K562 (cell line): ENCODE measurements at regions not wholly inside any gene's neighbourhood (a gene's known extent, or its start where the extent isn't known, plus 50 kb on each side); places are given as distances from the start of the nearest gene placed in this dataset.
A peak's percentile ranks its signal among the peaks of the same experiment; 100 is the strongest.

Source experiments
- ATF3 ChIP-seq, 2 experiments: fragments of 450-650 bp in 1 of 2; sonication (generic) in 1 of 2; formaldehyde crosslinking in 1 of 2; IDR thresholded peaks in 1 of 2; conservative IDR thresholded peaks in 1 of 2; 2 replicates each; pipeline versions ENCODE4 v1.6.1 to v1.8.1; 2016 to 2023; ENCODE audit warnings: mild to moderate bottlenecking in 2 of 2, moderate library complexity in 2 of 2, inconsistent platforms in 1 of 2, missing genetic modification reagents in 1 of 2
- CHD7 ChIP-seq: fragments of 200-600 bp; sonication (generic); IDR thresholded peaks from one replicate; pipeline ENCODE4 v1.6.1; 2012; ENCODE audit warnings: mild to moderate bottlenecking, low read depth, low read length, inconsistent platforms
- GTF2F1 ChIP-seq: IDR thresholded peaks from 2 replicates; pipeline ENCODE4 v1.6.1; 2011; ENCODE audit warnings: low read depth, low read length, improper control_type of control experiment
- MEF2D ChIP-seq: conservative IDR thresholded peaks from 2 replicates; pipeline ENCODE4 v1.6.1; 2016; ENCODE audit warnings: low read depth, missing genetic modification characterization, missing compliant biosample characterization
- STAG1 ChIP-seq: sonication (generic); formaldehyde crosslinking; IDR thresholded peaks from 2 replicates; pipeline ENCODE4 v1.5.0; 2020; ENCODE audit warnings: missing genetic modification reagents, borderline replicate concordance
- ZBTB12 ChIP-seq: fragments of 250-450 bp; sonication (Bioruptor Pico); IDR thresholded peaks from 2 replicates; pipeline ENCODE4 v1.4.0; 2020
- ZBTB26 ChIP-seq: fragments of 450-650 bp; formaldehyde crosslinking; IDR thresholded peaks from 2 replicates; pipeline ENCODE4 v1.4.0; 2022; ENCODE audit warnings: missing genetic modification characterization
- ZKSCAN1 ChIP-seq: fragments of 150-350 bp; IDR thresholded peaks from 2 replicates; pipeline ENCODE4 v1.6.1; 2016; ENCODE audit warnings: low read depth, low read length
- ZKSCAN8 ChIP-seq: fragments of 200-800 bp; sonication (Bioruptor generic); IDR thresholded peaks from 2 replicates; pipeline ENCODE4 v1.6.1; 2016; ENCODE audit warnings: missing genetic modification characterization, missing compliant biosample characterization

- no peak for TF ChIP-seq CHD7
- TF ChIP-seq MEF2D (tag) = no peak
- TF ChIP-seq ZKSCAN1 = peak; percentile 69; the same call in 1 of the 2 replicates
- no peak for TF ChIP-seq ATF3 (IDR thresholded peaks at IDR 0.05)
- no peak for TF ChIP-seq ATF3 (CRISPR knock-in tag; conservative IDR thresholded peaks at IDR 0.05)
- TF ChIP-seq STAG1 = peak; percentile 40; the same call in 1 of the 2 replicates
- TF ChIP-seq ZBTB12 (CRISPR knock-in tag) = no peak
- no peak for TF ChIP-seq ZBTB26
- no peak for TF ChIP-seq GTF2F1
- TF ChIP-seq ZKSCAN8 (CRISPR knock-in tag) = no peak
These were observed 99.4 kb downstream of the MIAT start (continued) for GRCh38 chr22:26756675-26757293.
